Stomach (tissue), 8 donors: ENCODE measurements at regions not wholly inside any gene's neighbourhood (a gene's known extent, or its start where the extent isn't known, plus 50 kb on each side); places are given as distances from the start of the nearest gene placed in this dataset.

Source experiments
- DNase-seq, 2 donors: peaks; one replicate each; pipeline versions ENCODE4 v3.0.0 to v3.0.0-alpha.2; 2013 to 2019
- H3K27ac ChIP-seq, 5 donors: fragments of 200-600 bp in 4 of 5; sonication (generic) in 4 of 5; one replicate each; pipeline ENCODE4 v1.5.1; 2013 to 2019; ENCODE audit warnings: mild to moderate bottlenecking in 1 of 5, moderate library complexity in 1 of 5
- H3K27me3 ChIP-seq, 3 donors: fragments of 200-600 bp; sonication (generic); one replicate each; pipeline ENCODE4 v1.5.1; 2017 to 2019; ENCODE audit warnings: mixed run types in 1 of 3
- H3K36me3 ChIP-seq, 4 donors: fragments of 200-600 bp; sonication (generic); 1 replicate in 3 of 4; 2 replicates in 1 of 4; pipeline ENCODE4 v1.5.1; 2016 to 2019
- H3K4me1 ChIP-seq, 4 donors: fragments of 200-600 bp; sonication (generic); one replicate each; pipeline ENCODE4 v1.5.1; 2016 to 2019
- H3K4me3 ChIP-seq, 4 donors: fragments of 200-600 bp; sonication (generic) in 3 of 4; one replicate each; pipeline ENCODE4 v1.5.1; 2016 to 2019; ENCODE audit warnings: mild to moderate bottlenecking in 1 of 4
- H3K9me3 ChIP-seq, 4 donors: fragments of 200-600 bp; sonication (generic); one replicate each; pipeline ENCODE4 v1.5.1; 2016 to 2019
- EP300 ChIP-seq: sonication (generic); formaldehyde crosslinking; IDR thresholded peaks from one replicate; pipeline ENCODE4 v1.6.1; 2017; ENCODE audit warnings: antibody characterized with exemption
- POLR2A ChIP-seq, 4 donors: fragments of 450-650 bp; IDR thresholded peaks; one replicate each; pipeline ENCODE4 v1.6.1; 2016; ENCODE audit warnings: antibody characterized with exemption in 4 of 4, control low read depth in 2 of 4, mild to moderate bottlenecking in 1 of 4, moderate library complexity in 1 of 4
- POLR2AphosphoS5 ChIP-seq, 3 donors: sonication (generic); formaldehyde crosslinking; IDR thresholded peaks; one replicate each; pipeline ENCODE4 v1.6.1; 2016; ENCODE audit warnings: antibody characterized with exemption in 3 of 3
- WGBS, 5 donors: extraction: QIAGEN DNeasy Blood & Tissue Kit in 3 of 5; methylation state at CpG; one replicate each; pipeline versions ENCODE4 v1.1.5 to v1.1.7; 2013 to 2018; 5-methylcytosine and 5-hydroxymethylcytosine counted together
- intact Hi-C: fragments of 100-400 bp; cut with DNase I; formaldehyde crosslinking; loops from one replicate; pipeline ENCODE4 v1.15.1; 2023; ENCODE audit warnings: low total_unique reads
- TF ChIP-seq, protein P1 (sequence below), 7 experiments: fragments of 450-650 bp in 4 of 7; fragments of 200-600 bp in 3 of 7; sonication (generic) in 3 of 7; IDR thresholded peaks; one replicate each; pipeline ENCODE4 v1.5.1; 2016 to 2019; ENCODE audit warnings: antibody characterized with exemption in 7 of 7, control low read depth in 2 of 7, mild to moderate bottlenecking in 1 of 7
- donor health status: healthy with polysubstance abuse.
- donor health status: Bipolar disorder and iron deficiency.
- donor health status: healthy.

GRCh38 chrX:25156832-25157231, 141.1 kb upstream of the ARX start:
- Histone ChIP-seq H3K27ac (no peak overlapping the region), H3K27me3 (no peaks in the 10 kb centered on the region), H3K9me3 (no peaks in the 10 kb centered on the region), H3K36me3 (no peaks in the 10 kb centered on the region), H3K4me3 (no peak overlapping the region), H3K4me1 (no peaks in the 10 kb centered on the region)
- DNase-seq = no peak
- TF ChIP-seq POLR2AphosphoS5 (IDR thresholded peaks at IDR 0.05) (no peak), POLR2A (IDR thresholded peaks at IDR 0.05) (no peak)
- intact Hi-C loops = no loop called here
- WGBS, 5 donors = 60 to 87% (median 69%) methylated on average over 3 of the region's 3 CpGs

DNA sequence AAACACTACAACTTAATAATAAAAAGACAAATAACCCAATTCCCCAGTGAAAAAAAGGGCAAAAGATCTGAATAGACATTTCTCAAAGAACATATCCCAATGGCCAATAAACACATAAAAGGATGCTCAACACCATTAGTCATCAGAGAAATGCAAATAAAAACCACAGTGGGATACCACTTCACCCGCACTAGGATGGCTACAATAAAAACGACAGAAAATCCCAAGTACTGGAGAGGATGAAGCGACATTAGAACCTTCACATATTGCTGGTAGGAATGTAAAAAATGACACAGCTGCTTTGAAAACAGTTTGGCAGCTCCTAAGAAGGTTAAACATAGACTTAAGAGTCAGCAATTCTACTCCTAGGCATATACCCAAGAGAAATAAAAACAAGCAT, 140.6 kb upstream of the ARX start:
- intact Hi-C loops = no loop called here
- 42 to 52% (median 46%) methylated on average over 3 of the region's 3 CpGs for WGBS, 5 donors

GRCh38 chrX:25154168-25154567, 138.4 kb upstream of the ARX start:
- WGBS, 5 donors = 54 to 71% (median 62%) methylated on average over 3 of the region's 3 CpGs
- intact Hi-C loops = no loop called here
- H3K4me1 ChIP-seq = no peaks in the 10 kb centered on the region

More for the DNA sequence above, 140.6 kb upstream of the ARX start:
- no peak for DNase-seq
- no peak overlapping the region for H3K4me3 ChIP-seq
- no peaks in the 10 kb centered on the region for H3K9me3 ChIP-seq
- no peaks in the 10 kb centered on the region for H3K27me3 ChIP-seq
- TF ChIP-seq EP300 (no peak), POLR2A (IDR thresholded peaks at IDR 0.05) (no peak), POLR2AphosphoS5 (IDR thresholded peaks at IDR 0.05) (no peak)
- TF ChIP-seq, protein P1, sequence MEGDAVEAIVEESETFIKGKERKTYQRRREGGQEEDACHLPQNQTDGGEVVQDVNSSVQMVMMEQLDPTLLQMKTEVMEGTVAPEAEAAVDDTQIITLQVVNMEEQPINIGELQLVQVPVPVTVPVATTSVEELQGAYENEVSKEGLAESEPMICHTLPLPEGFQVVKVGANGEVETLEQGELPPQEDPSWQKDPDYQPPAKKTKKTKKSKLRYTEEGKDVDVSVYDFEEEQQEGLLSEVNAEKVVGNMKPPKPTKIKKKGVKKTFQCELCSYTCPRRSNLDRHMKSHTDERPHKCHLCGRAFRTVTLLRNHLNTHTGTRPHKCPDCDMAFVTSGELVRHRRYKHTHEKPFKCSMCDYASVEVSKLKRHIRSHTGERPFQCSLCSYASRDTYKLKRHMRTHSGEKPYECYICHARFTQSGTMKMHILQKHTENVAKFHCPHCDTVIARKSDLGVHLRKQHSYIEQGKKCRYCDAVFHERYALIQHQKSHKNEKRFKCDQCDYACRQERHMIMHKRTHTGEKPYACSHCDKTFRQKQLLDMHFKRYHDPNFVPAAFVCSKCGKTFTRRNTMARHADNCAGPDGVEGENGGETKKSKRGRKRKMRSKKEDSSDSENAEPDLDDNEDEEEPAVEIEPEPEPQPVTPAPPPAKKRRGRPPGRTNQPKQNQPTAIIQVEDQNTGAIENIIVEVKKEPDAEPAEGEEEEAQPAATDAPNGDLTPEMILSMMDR (IDR thresholded peaks at IDR 0.05) = no peak
- H3K27ac ChIP-seq = no peak overlapping the region
- no peaks in the 10 kb centered on the region for H3K36me3 ChIP-seq
- H3K4me1 ChIP-seq = no peaks in the 10 kb centered on the region

GRCh38 chrX:25151749-25152148, 136.0 kb upstream of the ARX start:
- no peaks in the 10 kb centered on the region for H3K9me3 ChIP-seq
- no peaks in the 10 kb centered on the region for H3K36me3 ChIP-seq
- no peak overlapping the region for H3K4me3 ChIP-seq
- DNase-seq = no peak
- no peak for TF ChIP-seq POLR2A (IDR thresholded peaks at IDR 0.05)
- TF ChIP-seq, protein P1 (IDR thresholded peaks at IDR 0.05) = no peak
- TF ChIP-seq POLR2AphosphoS5 (IDR thresholded peaks at IDR 0.05) = no peak
- TF ChIP-seq EP300 = no peak
- no peaks in the 10 kb centered on the region for H3K4me1 ChIP-seq
- no peak overlapping the region for H3K27ac ChIP-seq
- intact Hi-C loops = no loop called here
- peaks cover 0 to 4% (median 0%) of the 10 kb centered on the region in 3 donors for H3K27me3 ChIP-seq
- WGBS, 5 donors = 73 to 92% (median 79%) methylated on average over 2 of the region's 2 CpGs

More at GRCh38 chrX:25154168-25154567, 138.4 kb upstream of the ARX start:
- TF ChIP-seq POLR2AphosphoS5 (IDR thresholded peaks at IDR 0.05) (no peak), EP300 (no peak), POLR2A (IDR thresholded peaks at IDR 0.05) (no peak)
- Histone ChIP-seq H3K36me3 (no peaks in the 10 kb centered on the region), H3K9me3 (no peaks in the 10 kb centered on the region), H3K27me3 (peaks cover 0 to 4% (median 0%) of the 10 kb centered on the region in 3 donors), H3K4me3 (no peak overlapping the region), H3K27ac (no peak overlapping the region)
- DNase-seq = no peak

- intact Hi-C loops = loop anchor here (10.0 kb wide), 1 partner anchor 299 kb away; no protein-coding TSS in a partner anchor
These were observed 128.5 kb upstream of the ARX start for GRCh38 chrX:25144043-25144940.

More at GRCh38 chrX:25144043-25144940, 128.5 kb upstream of the ARX start:
- H3K9me3 ChIP-seq = no peaks in the 10 kb centered on the region
- TF ChIP-seq EP300 (no peak), POLR2AphosphoS5 (IDR thresholded peaks at IDR 0.05) (no peak), POLR2A (IDR thresholded peaks at IDR 0.05) (no peak)
- TF ChIP-seq, protein P1 (IDR thresholded peaks at IDR 0.05) = peak in 5 of 7 experiments; percentile 21 to 71 (median 53)
- peak; percentile 63 to 80 for DNase-seq
- H3K4me1 ChIP-seq = peaks cover 0 to 7% (median 0%) of the 10 kb centered on the region in 4 donors
- H3K4me3 ChIP-seq = peak overlapping the region in 1 of 4 donors; percentile 1
- WGBS, 5 donors = 18 to 21% (median 19%) methylated on average over 14 to 19 of the region's 19 CpGs
- peaks cover 0 to 7% (median 0%) of the 10 kb centered on the region in 3 donors for H3K27me3 ChIP-seq
- H3K27ac ChIP-seq = no peak overlapping the region
- H3K36me3 ChIP-seq = no peaks in the 10 kb centered on the region
